HG03432 (cell line): ENCODE measurements at regions not wholly inside any gene's neighbourhood (a gene's known extent, or its start where the extent isn't known, plus 50 kb on each side); places are given as distances from the start of the nearest gene placed in this dataset.

ENCODE experiments used
- ATAC-seq: cut with Tn5 transposase; IDR thresholded peaks from one replicate; pipeline ENCODE4 v1.9.1; 2021; ENCODE audit warnings: mild to moderate bottlenecking, moderate library complexity; ENCODE audit not compliant: unreplicated experiment

DNA sequence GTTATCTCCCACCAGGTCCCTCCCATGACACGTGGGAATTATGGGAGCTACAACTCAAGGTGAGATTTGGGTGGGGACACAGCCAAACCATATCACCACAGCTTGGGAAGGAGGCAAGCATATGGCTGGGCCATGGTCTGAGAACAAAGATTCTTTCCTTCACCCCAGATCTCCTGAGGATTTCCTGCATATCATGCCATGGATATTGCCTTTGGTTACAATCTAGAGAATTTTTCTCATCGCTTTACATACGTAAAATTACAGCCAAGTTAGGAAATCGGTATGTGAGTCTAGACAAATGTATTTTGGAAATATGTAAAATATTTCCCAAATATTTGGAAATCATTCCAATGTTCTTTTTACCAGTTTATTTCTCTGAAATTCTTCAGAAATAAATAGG lies 398.3 kb downstream of the RFC3 start:
- no peak for ATAC-seq

DNA sequence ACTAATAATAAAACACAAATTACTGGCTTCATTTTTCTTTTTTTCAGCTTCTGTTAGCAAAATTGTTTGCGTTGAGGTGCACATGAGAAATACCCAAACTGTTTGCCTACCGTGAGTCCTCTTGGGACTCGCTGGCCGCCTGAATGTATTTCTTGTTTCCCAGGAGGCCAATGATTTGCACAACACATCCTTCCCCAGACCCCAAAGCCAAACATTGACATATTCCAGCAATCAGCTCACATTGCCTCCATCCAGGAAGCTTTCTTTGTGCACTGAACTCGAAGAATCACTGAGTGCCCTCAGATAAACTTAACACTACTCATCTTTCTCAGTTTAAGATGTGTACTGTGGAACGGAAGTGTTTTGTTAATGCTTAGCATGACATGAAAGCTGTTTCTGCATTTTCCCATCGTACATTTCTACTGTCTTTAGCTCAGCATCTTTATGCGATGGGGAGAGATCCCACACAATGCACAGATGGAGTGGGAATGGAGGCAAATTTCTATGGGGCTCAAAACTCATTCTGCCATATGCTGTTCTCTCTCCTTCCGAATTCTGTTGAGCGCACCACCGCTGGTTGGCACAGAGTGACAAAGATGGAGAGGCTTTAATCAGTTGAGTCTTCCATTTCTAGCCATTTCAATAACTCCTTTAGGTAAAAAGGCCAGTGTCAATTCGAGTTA lies 399.5 kb downstream of the RFC3 start:
- ATAC-seq: no peak

DNA sequence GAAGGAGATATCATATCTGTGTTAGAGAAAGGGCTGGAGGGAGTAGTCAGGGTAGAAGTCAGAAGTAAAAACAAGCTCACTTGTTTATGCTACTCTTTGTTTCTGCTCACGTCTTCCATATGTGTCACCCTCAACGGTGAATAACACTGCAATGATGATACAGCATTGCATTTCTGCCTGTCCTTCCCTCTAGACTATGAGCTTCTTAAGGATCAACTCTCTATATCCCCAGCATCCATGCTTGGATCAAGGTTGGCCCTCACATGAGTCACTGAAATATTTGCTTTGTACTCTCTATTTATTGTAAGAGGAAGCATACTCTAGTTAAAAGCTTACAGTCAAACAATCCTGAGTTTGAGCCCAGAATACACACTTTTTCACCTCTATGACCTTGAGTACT lies 406.0 kb downstream of the RFC3 start:
- ATAC-seq: no peak

DNA sequence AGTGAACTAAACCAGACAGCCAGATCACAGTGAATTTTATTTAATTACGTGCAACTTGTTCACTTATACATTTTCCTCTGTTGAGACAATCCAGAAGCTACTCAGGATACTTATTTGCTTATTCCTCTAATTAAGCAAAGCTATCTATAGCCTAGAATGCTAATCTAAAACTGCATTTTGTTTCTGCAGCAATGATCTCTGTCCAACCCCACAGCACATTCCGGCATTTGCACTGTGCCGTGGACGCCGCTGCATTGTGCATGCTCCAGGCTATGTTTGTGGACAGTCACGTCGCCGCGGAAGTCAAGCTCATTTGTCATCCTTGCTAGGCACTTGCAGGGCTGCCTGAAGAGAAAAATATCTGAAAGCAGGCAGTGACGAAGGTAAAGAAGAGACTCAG lies 406.9 kb downstream of the RFC3 start:
- no peak for ATAC-seq

DNA sequence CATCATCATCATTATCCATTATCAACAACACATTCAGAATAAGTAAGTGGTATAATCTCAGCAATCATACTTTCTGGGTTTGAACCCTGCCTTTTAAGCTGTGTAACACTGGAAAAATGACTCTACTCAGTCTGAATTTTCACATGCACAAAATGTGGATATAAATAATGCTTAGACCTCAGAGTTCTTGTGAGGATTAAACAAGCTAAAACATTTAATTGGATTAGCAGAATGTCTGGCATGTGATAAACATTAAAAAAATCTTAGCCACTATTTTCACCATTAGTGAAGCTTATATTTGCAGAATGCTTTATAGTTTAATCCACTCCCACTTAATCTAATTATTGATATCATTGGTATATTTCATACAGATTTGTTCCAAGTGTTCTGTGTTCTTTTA lies 412.3 kb downstream of the RFC3 start:
- ATAC-seq: no peak

DNA sequence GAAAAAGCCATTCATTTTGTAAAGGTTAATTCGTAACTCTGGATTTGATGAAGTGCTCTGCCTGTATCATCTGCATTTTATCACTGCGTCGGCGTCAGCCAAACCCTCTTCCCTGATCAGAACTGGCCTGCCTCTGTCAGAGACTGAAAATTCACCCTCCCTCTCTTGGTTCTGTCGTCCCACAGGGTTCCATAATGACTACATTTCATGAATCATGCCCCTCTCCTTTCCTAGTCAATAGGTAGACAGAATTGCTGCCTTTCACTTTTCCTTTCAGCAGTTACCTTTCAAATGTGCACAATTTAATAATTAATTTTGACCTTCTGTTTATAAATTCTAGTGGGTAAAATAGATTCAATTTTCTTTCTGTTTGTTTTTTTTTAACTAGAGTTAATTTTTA lies 423.4 kb downstream of the RFC3 start:
- ATAC-seq: no peak

DNA sequence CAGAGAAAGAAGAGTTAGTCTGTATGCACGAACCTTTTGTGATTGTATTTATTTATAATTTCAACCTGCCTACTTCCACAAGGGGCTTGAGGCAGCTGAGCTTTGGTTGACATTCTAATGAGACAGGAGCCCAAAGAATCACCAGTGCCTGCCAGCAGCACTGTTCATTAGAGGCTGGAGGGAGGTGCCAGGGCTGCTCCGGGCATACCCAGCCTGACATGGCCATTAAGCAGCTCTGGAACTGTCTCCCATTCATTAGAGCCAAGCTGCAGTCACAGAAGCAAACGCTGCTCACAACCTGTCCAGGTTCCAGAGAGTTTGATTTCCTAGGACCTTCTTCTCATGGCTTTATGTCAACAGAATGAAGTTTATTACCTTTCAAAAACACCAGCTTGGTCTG lies 425.5 kb downstream of the RFC3 start:
- ATAC-seq: no peak

DNA sequence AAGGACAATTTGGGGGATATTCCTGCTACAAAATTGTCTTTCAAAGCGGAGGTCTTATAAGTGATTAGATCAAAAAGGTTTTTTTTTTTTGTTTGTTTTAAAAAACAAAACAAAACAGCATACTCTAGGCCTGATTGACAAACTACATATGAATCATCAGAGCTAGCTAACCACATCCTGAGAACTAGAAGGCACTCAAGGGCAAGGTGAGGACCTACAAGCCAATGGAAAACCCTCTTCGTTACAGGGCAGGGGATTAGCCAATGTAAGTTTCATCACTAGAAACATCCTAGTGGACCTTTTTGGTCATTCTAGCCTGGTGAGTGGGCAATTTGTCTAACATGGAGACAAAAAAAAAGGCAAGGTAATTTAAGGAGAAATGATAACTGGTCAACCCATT lies 428.6 kb downstream of the RFC3 start:
- no peak for ATAC-seq

DNA sequence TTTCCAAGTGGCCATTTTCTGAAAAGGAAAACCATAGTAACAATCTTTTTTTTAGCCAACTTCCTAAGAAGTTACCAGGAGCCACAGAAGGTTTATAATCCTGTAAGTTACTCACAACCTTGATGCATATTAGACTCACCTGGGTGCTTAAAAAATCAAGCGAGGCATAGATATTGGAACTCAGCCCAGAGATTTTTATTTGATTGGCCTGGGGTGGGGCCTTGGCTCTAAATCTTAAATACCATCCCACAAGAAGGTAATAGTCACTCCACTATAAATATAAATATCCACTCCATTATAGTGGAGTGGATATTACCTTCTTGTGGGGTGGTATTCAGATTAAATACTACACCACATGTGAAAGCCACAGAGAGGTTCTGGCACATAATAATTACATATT lies 429.6 kb downstream of the RFC3 start:
- ATAC-seq: no peak

DNA sequence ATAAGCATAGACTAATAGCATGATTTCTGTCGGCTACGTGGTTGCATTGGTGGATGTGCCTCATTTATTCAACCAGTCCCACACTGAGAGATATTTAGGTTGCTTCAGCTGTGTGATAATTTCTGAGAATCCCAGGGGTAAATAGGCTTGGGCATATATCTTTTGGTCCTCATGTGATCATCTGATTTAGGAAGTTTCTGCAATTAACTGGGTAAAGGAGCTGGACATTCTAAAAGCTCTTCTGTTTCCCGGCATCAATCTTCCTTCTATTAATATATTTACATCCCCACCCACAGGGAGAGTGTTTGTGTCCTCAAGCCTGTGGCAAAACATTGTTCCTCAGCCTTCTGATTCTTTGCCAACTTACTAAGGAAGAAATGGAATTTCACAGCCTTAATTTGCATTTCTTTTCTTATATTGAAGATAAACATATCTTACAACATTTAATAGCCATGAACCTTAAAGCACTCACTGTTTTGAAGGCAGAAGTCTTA lies 431.6 kb downstream of the RFC3 start:
- no peak for ATAC-seq

DNA sequence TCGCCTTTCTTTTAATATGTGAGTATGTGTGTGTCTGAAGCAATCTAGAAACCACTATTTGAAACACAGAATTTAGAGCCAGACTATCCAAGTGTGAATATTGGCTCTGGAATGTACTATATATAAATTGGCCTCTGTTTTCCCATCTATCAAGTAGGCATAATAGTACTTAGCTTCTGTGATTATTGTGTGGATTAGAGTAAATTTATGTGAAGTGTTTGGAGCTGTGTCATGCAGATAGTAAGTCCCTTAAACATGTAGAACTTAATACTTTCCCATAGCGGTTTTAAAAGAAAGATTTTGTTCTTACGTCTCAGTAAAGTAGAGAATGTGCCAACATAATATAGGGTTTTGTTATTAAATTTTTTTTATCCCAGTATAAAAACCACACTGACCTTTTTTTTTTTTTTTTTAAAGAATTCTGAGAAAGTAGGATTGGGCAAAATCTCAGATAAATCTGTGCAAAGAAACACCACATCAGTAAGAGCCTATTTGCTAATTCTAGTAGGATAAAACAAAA lies 432.3 kb downstream of the RFC3 start:
- no peak for ATAC-seq

DNA sequence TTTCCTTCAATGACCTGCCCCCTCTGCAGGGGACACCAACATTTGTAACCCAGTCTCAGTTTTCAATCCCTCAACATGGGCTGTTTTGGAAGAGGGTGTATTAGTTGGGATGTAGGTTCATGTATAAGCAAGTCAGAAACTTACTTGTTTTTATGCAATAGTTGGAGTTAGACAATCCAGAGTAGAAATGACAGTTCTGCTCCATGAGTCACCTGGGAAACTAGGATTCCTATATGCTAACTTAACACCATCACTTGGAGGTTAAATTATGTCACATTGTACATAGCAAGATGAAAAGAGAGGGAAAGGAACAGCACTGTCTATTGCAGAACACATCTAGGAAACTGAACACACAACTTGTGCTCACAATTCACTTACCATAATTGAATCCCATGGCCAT lies 436.4 kb downstream of the RFC3 start:
- ATAC-seq: no peak

DNA sequence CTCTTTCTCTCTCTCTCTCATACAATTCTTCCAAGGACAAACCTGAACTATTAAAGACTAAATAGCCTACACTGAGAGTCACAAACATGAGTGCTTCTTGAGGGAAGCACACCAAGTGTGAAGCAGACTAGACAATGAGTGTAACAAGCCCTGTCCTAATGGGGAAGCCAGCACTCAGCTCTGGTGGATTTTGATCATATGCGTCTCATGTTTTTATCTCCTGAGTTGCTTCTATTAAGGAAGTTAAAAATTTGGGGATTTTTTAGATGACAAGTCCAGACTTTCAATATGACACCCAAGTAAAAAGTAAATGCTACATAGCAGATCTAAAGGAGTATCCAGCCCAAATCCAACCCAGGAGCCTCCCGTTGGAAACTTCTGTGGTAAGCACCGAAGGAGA lies 437.8 kb downstream of the RFC3 start:
- ATAC-seq: no peak

DNA sequence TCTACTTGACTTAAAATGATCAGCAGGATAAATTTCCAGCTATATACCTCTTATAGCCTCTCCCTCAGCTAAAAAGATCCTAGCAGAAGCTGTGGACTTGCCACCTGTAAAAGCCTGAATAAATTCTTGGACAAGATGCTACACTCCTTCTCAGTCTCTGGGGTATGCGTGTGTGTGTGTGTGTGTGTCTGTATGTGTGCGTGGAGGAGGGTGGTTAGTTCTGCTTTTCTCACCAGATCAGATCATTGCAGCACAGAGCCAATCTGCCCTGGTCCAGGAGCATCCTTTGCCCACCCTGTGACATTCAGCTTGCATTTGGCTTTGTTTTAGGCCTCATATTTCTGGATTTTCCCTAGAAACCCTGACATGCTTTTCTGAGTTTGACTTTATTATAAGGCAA lies 438.3 kb downstream of the RFC3 start:
- no peak for ATAC-seq

DNA sequence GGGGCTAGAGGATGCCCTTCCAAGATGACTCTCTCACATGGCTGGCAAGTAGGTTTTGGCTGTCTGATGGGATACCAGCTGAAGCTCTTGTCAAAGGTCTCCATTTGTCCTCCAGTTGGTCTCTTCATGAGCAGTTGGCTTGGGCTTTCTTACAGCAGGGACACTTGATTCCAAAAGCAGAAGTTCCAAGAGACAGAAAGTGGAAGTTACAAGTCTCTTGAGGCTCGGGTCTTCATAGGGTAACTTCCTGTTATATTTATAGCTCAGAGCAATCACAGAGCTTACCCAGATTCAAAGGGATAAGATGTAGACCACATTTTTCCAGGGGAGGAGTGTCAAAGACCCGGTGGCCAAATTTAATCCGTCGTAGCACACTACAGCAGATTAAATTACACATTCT lies 440.0 kb downstream of the RFC3 start:
- ATAC-seq: no peak

DNA sequence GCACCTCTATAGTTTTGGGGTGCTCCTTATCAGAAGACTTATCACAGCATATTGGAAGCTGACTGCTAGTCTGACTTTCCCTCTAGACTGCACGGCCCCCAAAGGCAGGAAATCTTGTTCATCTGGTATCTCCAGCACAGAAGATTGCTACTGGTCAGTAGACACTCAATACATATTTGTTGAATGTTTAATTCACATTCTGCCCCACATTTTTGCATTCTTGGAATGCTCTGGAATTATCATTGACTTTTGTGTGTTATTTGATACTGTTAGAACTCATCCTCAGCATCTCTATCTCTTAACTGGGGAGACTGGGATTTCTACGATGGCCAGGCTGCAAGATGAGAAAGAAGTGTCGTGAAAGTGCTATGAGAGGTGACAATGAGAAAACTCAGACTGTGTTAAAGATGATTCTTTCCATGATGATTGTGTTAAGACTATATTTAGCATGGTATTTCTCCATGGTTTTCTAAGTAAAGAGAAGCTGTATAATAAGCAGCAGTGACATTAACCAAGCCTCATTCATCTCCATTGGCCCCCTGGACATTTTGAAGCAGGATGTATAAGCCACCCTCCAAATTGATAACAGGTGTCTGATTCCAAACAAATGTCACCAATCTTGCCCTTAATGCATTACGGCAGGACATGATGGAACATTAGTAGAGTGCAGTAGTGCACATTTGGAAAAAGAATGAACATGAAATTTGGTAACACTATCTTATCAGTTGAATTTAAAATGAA lies 440.9 kb downstream of the RFC3 start:
- no peak for ATAC-seq

DNA sequence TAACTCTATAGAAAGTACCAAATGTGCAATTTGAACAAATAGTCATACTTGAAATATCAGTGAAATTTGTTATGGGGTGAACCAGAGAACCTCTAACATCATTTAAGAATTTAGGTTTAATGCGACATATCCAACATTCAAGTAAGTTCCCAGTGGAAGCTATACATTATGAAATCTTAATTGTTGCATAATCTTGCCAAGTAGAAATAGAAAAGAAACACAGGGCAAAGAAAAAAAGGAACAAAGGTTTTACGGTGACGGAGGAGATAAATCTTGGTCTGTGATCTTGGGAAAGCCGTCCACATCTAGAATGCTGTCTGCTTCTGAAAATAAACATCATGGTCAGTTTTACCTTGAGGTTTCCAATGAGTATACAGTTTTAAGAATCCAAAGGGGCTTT lies 445.7 kb downstream of the RFC3 start:
- no peak for ATAC-seq

DNA sequence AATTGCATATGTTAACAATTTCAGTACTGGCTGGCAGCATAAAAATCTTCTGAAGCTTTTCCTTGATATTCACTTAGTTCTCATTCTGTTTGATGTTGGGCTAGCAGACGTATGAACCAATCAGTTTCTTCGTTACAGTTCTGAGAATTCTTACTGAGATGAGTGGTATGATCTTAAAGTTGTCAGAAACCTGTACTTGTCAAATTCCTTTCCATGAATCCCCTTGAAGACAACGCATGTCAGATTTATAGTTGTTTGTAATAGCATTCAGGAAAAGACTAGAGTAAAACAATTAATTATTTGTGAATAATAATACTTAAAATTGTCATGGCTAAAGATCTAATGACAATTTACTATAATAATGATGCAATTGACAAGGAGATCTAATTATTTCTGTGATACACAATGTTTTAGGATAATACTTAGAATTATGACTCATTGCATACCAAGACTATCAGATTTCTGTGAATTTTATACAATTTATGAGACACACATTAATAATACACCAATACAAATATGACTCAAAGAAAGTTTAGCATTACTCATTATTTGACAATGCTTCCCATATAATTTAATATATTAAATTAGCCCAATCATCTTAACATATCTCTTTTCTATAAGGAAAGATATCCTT lies 447.2 kb downstream of the RFC3 start:
- ATAC-seq: no peak

DNA sequence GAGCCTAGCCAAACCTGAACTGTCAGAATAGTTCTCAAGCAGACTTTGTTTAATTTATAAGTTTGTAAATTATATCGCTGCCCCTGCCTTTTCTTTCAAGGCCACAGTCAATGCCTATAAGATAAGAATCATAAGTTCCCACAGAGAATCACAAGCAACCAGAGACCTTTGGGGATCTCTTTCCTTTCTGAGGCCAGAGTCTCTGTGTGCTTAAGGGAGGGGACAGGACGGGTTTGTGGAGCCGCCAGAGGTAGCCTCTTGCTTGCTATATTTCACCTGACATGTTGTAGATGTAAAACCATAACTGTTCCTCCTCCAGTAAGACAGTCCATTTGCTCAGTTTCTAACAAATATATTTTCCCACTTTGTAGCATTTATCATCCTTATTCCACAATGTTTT lies 458.8 kb downstream of the RFC3 start:
- no peak for ATAC-seq

DNA sequence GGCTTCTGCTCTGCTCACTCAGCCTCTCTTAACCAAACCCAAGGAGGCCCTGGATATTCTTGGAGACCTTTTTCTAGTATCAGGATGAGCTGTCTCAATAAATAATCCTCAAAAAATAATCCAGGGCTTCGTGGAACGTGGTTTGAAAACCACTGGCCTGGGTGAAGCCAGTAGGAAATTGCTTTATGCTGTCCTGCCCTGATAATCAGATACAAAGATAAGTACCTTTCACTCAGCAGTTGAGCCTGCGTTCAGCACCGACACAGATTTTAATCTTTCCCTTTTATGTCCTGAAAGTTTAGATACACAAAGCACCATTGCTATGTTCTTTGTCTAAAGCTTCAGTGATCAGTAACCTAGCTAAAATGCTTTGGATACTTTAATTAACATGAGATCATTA lies 460.0 kb downstream of the RFC3 start:
- ATAC-seq: no peak

DNA sequence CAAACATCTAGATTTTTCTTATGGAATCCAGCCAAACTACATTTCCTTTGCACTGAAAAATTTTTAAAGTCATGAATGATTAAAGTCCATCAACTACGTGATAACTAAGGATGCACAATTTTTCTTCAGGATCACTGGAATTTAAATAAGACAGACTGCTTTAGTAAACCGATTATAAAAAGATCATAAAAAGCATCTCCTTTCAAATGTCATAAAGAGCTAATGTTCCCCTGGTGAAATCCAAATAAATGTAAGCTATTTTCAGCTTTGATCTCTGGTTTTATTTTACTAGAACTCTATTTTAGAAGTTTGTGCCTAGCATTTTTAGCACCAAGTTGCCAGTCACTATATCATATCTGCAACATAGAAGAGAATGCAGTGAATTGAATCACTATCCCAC lies 460.8 kb downstream of the RFC3 start:
- no peak for ATAC-seq

DNA sequence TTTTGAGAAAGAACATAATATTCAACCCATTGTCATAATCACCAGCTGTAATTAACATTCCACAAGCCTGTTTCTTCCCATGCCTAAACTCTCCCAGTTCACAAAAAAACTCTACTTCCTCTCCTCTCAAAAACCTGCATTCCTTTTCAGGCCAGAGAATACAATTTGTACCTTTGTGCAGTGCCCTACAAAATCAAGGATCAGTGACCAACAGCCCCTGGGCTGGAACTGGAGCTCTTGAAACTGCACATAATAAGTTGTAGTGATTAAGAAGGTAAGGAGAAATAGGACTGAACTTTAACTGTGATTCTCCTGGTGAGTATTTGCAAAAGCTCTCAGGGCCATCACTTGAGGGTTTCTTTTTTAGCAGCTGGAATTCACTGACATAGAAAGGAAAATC lies 472.7 kb downstream of the RFC3 start:
- no peak for ATAC-seq
